Breast epithelium (tissue), 3 donors: ENCODE measurements at regions not wholly inside any gene's neighbourhood (a gene's known extent, or its start where the extent isn't known, plus 50 kb on each side); places are given as distances from the start of the nearest gene placed in this dataset.

Experiments
- POLR2AphosphoS5 ChIP-seq, 3 donors: sonication (generic); formaldehyde crosslinking; IDR thresholded peaks; one replicate each; pipeline ENCODE4 v1.6.1; 2017; ENCODE audit warnings: antibody characterized with exemption in 3 of 3
- TF ChIP-seq, protein P1 (sequence below), 3 donors: fragments of 450-650 bp; IDR thresholded peaks; one replicate each; pipeline ENCODE4 v1.5.1; 2016 to 2017; ENCODE audit warnings: antibody characterized with exemption in 3 of 3, mild to moderate bottlenecking in 3 of 3, moderate library complexity in 3 of 3

DNA sequence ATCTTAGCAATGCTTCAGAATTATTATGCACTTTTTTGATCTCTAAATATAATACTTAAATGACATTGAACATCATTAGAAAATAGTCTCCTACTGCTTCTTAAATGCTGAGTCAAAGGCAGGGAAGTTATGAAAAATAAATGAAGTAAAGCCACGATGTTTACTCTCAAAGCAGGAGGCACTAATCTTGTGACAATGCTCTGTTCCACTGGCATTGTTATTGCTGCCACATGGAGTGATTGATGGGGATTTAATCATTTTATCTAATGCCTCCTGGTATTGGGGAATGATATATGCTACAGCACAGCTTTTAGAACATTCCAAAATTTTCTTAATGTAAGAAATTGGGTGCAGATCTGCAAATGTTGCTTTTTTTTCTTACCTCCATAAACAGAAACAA, 1655.4 kb upstream of the NUDT12 start:
- TF ChIP-seq, protein P1, sequence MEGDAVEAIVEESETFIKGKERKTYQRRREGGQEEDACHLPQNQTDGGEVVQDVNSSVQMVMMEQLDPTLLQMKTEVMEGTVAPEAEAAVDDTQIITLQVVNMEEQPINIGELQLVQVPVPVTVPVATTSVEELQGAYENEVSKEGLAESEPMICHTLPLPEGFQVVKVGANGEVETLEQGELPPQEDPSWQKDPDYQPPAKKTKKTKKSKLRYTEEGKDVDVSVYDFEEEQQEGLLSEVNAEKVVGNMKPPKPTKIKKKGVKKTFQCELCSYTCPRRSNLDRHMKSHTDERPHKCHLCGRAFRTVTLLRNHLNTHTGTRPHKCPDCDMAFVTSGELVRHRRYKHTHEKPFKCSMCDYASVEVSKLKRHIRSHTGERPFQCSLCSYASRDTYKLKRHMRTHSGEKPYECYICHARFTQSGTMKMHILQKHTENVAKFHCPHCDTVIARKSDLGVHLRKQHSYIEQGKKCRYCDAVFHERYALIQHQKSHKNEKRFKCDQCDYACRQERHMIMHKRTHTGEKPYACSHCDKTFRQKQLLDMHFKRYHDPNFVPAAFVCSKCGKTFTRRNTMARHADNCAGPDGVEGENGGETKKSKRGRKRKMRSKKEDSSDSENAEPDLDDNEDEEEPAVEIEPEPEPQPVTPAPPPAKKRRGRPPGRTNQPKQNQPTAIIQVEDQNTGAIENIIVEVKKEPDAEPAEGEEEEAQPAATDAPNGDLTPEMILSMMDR (IDR thresholded peaks at IDR 0.05), result no peak
- TF ChIP-seq POLR2AphosphoS5 (IDR thresholded peaks at IDR 0.05), result no peak
